HepG2 (cell line): ENCODE measurements at regions not wholly inside any gene's neighbourhood (a gene's known extent, or its start where the extent isn't known, plus 50 kb on each side); places are given as distances from the start of the nearest gene placed in this dataset.

Experiments used
- ATAC-seq: fragments of 200-7000 bp; cut with Tn5 transposase; 3 replicates; pipeline ENCODE4 v1.9.1; 2020; ENCODE audit warnings: mild to moderate bottlenecking, moderate library complexity
- BruUV-seq: library from RNA; stranded (reverse); fragments of 400-500 nt; replicated peaks from 2 replicates; lab custom pipeline; 2021; lab: Mats Ljungman, UMichigan
- CTCF ChIA-PET: fragments of 300-600 bp; formaldehyde crosslinking; extraction: SDS; loops from one replicate; lab custom pipeline; 2021; ENCODE audit warnings: low total read pairs, inconsistent platforms, low intra/inter-chr PET ratio; lab: Yijun Ruan, JAX
- POLR2A ChIA-PET: fragments of 350-600 bp; sonication (Branson Sonifier 250); formaldehyde crosslinking; loops from one replicate; lab custom pipeline; 2020; ENCODE audit warnings: antibody characterized with exemption, inconsistent platforms; lab: Yijun Ruan, JAX
- DNase-seq: peaks from one replicate; pipeline ENCODE4 v3.0.0-alpha.2; 2015; ENCODE audit warnings: low spot score
- FAIRE-seq: peaks from 3 replicates; lab custom pipeline; 2011; peaks lifted over from hg19 to GRCh38; lab: Jason Lieb, UNC
- H2AFZ ChIP-seq: one replicate; pipeline ENCODE4 v1.6.1; 2011; ENCODE audit warnings: low read length, inconsistent platforms
- H3K27ac ChIP-seq: fragments of 300-600 bp; 3 replicates; pipeline ENCODE4 v1.8.0; 2011; ENCODE audit warnings: mixed run types, mild to moderate bottlenecking, mixed read lengths, low read length, inconsistent platforms; ENCODE audit not compliant: insufficient read depth; ENCODE audit errors: extremely low read length
- H3K27me3 ChIP-seq, 2 experiments: fragments of 200-600 bp in 1 of 2; 2 replicates in 1 of 2; 3 replicates in 1 of 2; pipeline versions ENCODE4 v1.6.0 to v1.8.0; 2011; ENCODE audit warnings: low read length in 2 of 2, mild to moderate bottlenecking in 2 of 2, moderate library complexity in 2 of 2, inconsistent platforms in 1 of 2; ENCODE audit not compliant: insufficient read depth in 2 of 2, control insufficient read depth in 1 of 2
- H3K36me3 ChIP-seq, 2 experiments: fragments of 200-600 bp in 1 of 2; replicated peaks in 1 of 2; 2 replicates in 1 of 2; 3 replicates in 1 of 2; pipeline versions ENCODE4 v1.5.1 to v1.8.0; 2011; ENCODE audit warnings: low read length in 2 of 2, inconsistent platforms in 1 of 2; ENCODE audit not compliant: insufficient read depth in 2 of 2, control insufficient read depth in 1 of 2
- H3K4me1 ChIP-seq: 2 replicates; pipeline ENCODE4 v1.5.1; 2012; ENCODE audit warnings: low read length, inconsistent platforms; ENCODE audit not compliant: insufficient read depth
- H3K4me2 ChIP-seq: 2 replicates; pipeline ENCODE4 v1.6.0; 2011; ENCODE audit warnings: low read depth, low read length, inconsistent platforms
- H3K4me3 ChIP-seq, 3 experiments: fragments of 200-600 bp in 1 of 3; sonication (generic), shearing (Covaris generic) in 1 of 3; replicated peaks in 1 of 3; 2 replicates each; pipeline ENCODE4 v1.5.1; 2011 to 2016; ENCODE audit warnings: low read length in 3 of 3, inconsistent platforms in 2 of 3, low read depth in 2 of 3, mild to moderate bottlenecking in 2 of 3, control low read depth in 1 of 3, mixed read lengths in 1 of 3; ENCODE audit not compliant: insufficient read depth in 1 of 3
- H3K79me2 ChIP-seq: one replicate; pipeline ENCODE4 v1.6.1; 2011; ENCODE audit warnings: low read length, inconsistent platforms; ENCODE audit not compliant: insufficient read depth
- H3K9ac ChIP-seq: 2 replicates; pipeline ENCODE4 v1.6.0; 2011; ENCODE audit warnings: mild to moderate bottlenecking, low read depth, low read length, inconsistent platforms; ENCODE audit not compliant: insufficient read depth
- H3K9me3 ChIP-seq: 2 replicates; pipeline ENCODE4 v1.5.1; 2012; ENCODE audit warnings: mild to moderate bottlenecking, low read length
- H4K20me1 ChIP-seq: 2 replicates; pipeline ENCODE4 v1.6.0; 2011; ENCODE audit warnings: inconsistent platforms, mild to moderate bottlenecking, low read length, moderate library complexity; ENCODE audit not compliant: insufficient read depth
- BCL3 ChIP-seq: sonication (generic); formaldehyde crosslinking; IDR thresholded peaks from 2 replicates; pipeline ENCODE4 v1.5.1; 2020; ENCODE audit warnings: mild to moderate bottlenecking, missing genetic modification reagents, moderate library complexity
- CEBPB ChIP-seq: IDR thresholded peaks from 2 replicates; pipeline ENCODE4 v1.6.1; 2011; ENCODE audit warnings: low read depth, low read length, improper control_type of control experiment, borderline replicate concordance
- DMTF1 ChIP-seq: sonication (generic); formaldehyde crosslinking; IDR thresholded peaks from 2 replicates; pipeline ENCODE4 v1.4.0; 2020; ENCODE audit warnings: mild to moderate bottlenecking, missing genetic modification reagents
- FOXJ3 ChIP-seq: sonication (generic); formaldehyde crosslinking; IDR thresholded peaks from 2 replicates; pipeline ENCODE4 v1.4.0; 2020; ENCODE audit warnings: missing genetic modification reagents, mild to moderate bottlenecking, borderline replicate concordance
- GATAD1 ChIP-seq: IDR thresholded peaks from 2 replicates; pipeline ENCODE4 v1.6.1; 2016; ENCODE audit warnings: missing genetic modification reagents, missing compliant biosample characterization
- GFI1 ChIP-seq: sonication (generic); formaldehyde crosslinking; IDR thresholded peaks from 2 replicates; pipeline ENCODE4 v1.5.0; 2020; ENCODE audit warnings: missing genetic modification reagents, mild to moderate bottlenecking, borderline replicate concordance
- PRDM4 ChIP-seq: sonication (generic); formaldehyde crosslinking; IDR thresholded peaks from 2 replicates; pipeline ENCODE4 v1.9.0; 2021; ENCODE audit warnings: missing genetic modification reagents, borderline replicate concordance
- TCF7 ChIP-seq: sonication (generic); IDR thresholded peaks from 2 replicates; pipeline ENCODE4 v1.6.1; 2016; ENCODE audit warnings: antibody characterized with exemption, low read depth
- TEAD2 ChIP-seq: sonication (generic); formaldehyde crosslinking; IDR thresholded peaks from 2 replicates; pipeline ENCODE4 v1.9.0; 2021; ENCODE audit warnings: missing genetic modification reagents
- THYN1 ChIP-seq: sonication (generic); formaldehyde crosslinking; IDR thresholded peaks from 2 replicates; pipeline ENCODE4 v1.8.1; 2023; ENCODE audit warnings: low read depth, mild to moderate bottlenecking, moderate library complexity, missing genetic modification reagents, borderline replicate concordance
- U2AF2 ChIP-seq: fragments of 200-400 bp; formaldehyde crosslinking; IDR thresholded peaks from 2 replicates; pipeline ENCODE4 v1.6.1; 2017; ENCODE audit warnings: low read depth, mild to moderate bottlenecking, low read length
- ZNF337 ChIP-seq: sonication (generic); formaldehyde crosslinking; IDR thresholded peaks from 2 replicates; pipeline ENCODE4 v1.5.1; 2020; ENCODE audit warnings: missing genetic modification reagents, low read depth, mild to moderate bottlenecking, borderline replicate concordance
- WGBS: methylation state at CpG from one replicate; pipeline ENCODE4 v1.1.6; 2017; ENCODE audit warnings: low lambda C conversion rate; 5-methylcytosine and 5-hydroxymethylcytosine counted together
- in situ Hi-C: cut with HindIII; loops from 2 replicates; pipeline ENCODE4 v1.10.0; 2017; ENCODE audit warnings: low pct_unique_long_range_greater_than_20kb; ENCODE audit not compliant: extremely low pct_ligation_motif_present
- intact Hi-C: fragments of 100-400 bp; cut with micrococcal nuclease; formaldehyde crosslinking; loops from one replicate; pipeline ENCODE4 v1.10.0; 2022; ENCODE audit not compliant: unreplicated experiment

- no peaks in the 10 kb centered on the region for H3K36me3 ChIP-seq
- POLR2A ChIA-PET: no interaction called here
- intact Hi-C loops (no loop called here), in situ Hi-C loops (no loop called here)
- WGBS: 37% methylated on average over 3 of the region's 3 CpGs
- no peak overlapping the region for H3K9ac ChIP-seq
- ATAC-seq (no peak), FAIRE-seq (no peak), DNase-seq (no peak)
- no peak overlapping the region for H3K4me2 ChIP-seq
- no TSS peak for BruUV-seq
- no peak overlapping the region for H3K4me3 ChIP-seq
- no peaks in the 10 kb centered on the region for H3K9me3 ChIP-seq
- CTCF ChIA-PET: no interaction called here
- no peaks in the 10 kb centered on the region for H3K27me3 ChIP-seq
- H3K27ac ChIP-seq: no peak overlapping the region
- no peaks in the 10 kb centered on the region for H3K79me2 ChIP-seq
- H4K20me1 ChIP-seq: no peaks in the 10 kb centered on the region
- peak; percentile 33; the same call in 1 of the 2 replicates for TF ChIP-seq CEBPB
- no peak for TF ChIP-seq BCL3 (CRISPR knock-in tag)
- no peak for TF ChIP-seq GATAD1 (CRISPR knock-in tag)
- TF ChIP-seq TCF7: no peak
- TF ChIP-seq TEAD2 (CRISPR knock-in tag): no peak
- TF ChIP-seq U2AF2: no peak
- TF ChIP-seq FOXJ3 (CRISPR knock-in tag): no peak
- no peaks in the 10 kb centered on the region for H3K4me1 ChIP-seq
- H2AFZ ChIP-seq: no peak overlapping the region
These were observed 68.8 kb downstream of the SSX7 start for GRCh38 chrX:52585892-52586291.

- ChIA-PET CTCF (no interaction called here), POLR2A (no interaction called here)
- H3K27ac ChIP-seq: no peak overlapping the region
- no peaks in the 10 kb centered on the region for H3K27me3 ChIP-seq
- H3K9me3 ChIP-seq: no peaks in the 10 kb centered on the region
- DNase-seq (no peak), ATAC-seq (no peak), FAIRE-seq (no peak)
- peak overlapping the region; percentile 18; the same call in 1 of the 2 replicates for H3K4me2 ChIP-seq
- WGBS: 62% methylated on average over 13 of the region's 15 CpGs
- H3K4me3 ChIP-seq: no peak overlapping the region
- no peak overlapping the region for H2AFZ ChIP-seq
- H3K36me3 ChIP-seq: no peaks in the 10 kb centered on the region
- H4K20me1 ChIP-seq: no peaks in the 10 kb centered on the region
- intact Hi-C loops (no loop called here), in situ Hi-C loops (no loop called here)
- BruUV-seq: no TSS peak
- H3K9ac ChIP-seq: no peak overlapping the region
- 0 out of 2 replicates have a peak, but pooled peaks cover 9% of the 10 kb centered on the region for H3K4me1 ChIP-seq
- H3K79me2 ChIP-seq: no peaks in the 10 kb centered on the region
- TF ChIP-seq THYN1 (no peak), GFI1 (CRISPR knock-in tag) (no peak), PRDM4 (CRISPR knock-in tag) (no peak), ZNF337 (no peak), DMTF1 (CRISPR knock-in tag) (no peak)
These were observed 60.8 kb upstream of the XAGE1B start for GRCh38 chrX:52577464-52578173.
